GM23338 (cell line): ENCODE measurements at regions not wholly inside any gene's neighbourhood (a gene's known extent, or its start where the extent isn't known, plus 50 kb on each side); places are given as distances from the start of the nearest gene placed in this dataset.

Experiments used
- ATAC-seq: fragments of 200-7000 bp; cut with Tn5 transposase; 3 replicates; pipeline ENCODE4 v1.9.1; 2020
- DNase-seq: peaks from one replicate; pipeline ENCODE4 v3.0.0-alpha.2; 2015; ENCODE audit warnings: low spot score
- H2AFZ ChIP-seq: fragments of 200-600 bp; sonication (generic); 2 replicates; pipeline ENCODE4 v1.8.0; 2016; ENCODE audit warnings: antibody characterized with exemption, mild to moderate bottlenecking, moderate library complexity
- H3F3A ChIP-seq: fragments of 200-600 bp; sonication (generic); replicated peaks from 2 replicates; pipeline ENCODE4 v1.8.0; 2017; ENCODE audit warnings: antibody characterized with exemption, mixed run types, low read depth
- H3K27ac ChIP-seq: fragments of 200-600 bp; sonication (generic); 2 replicates; pipeline ENCODE4 v1.6.1; 2016; ENCODE audit warnings: low read depth
- H3K27me3 ChIP-seq: fragments of 200-600 bp; sonication (generic); 2 replicates; pipeline ENCODE4 v1.8.0; 2016; ENCODE audit warnings: mild to moderate bottlenecking, mixed run types, moderate library complexity; ENCODE audit not compliant: insufficient read depth
- H3K36me3 ChIP-seq: fragments of 200-600 bp; sonication (generic); 2 replicates; pipeline ENCODE4 v1.8.0; 2016; ENCODE audit warnings: mild to moderate bottlenecking; ENCODE audit not compliant: insufficient read depth
- H3K4me1 ChIP-seq: fragments of 200-600 bp; sonication (generic); 2 replicates; pipeline ENCODE4 v1.8.0; 2016; ENCODE audit warnings: mild to moderate bottlenecking, moderate library complexity; ENCODE audit not compliant: insufficient read depth
- H3K4me2 ChIP-seq: fragments of 200-600 bp; sonication (generic); 2 replicates; pipeline ENCODE4 v1.7.1; 2017; ENCODE audit warnings: mixed run types
- H3K4me3 ChIP-seq: fragments of 200-600 bp; sonication (generic); 2 replicates; pipeline ENCODE4 v1.6.1; 2016; ENCODE audit warnings: mixed run types
- H3K79me2 ChIP-seq: fragments of 200-600 bp; sonication (generic); replicated peaks from 2 replicates; pipeline ENCODE4 v1.8.0; 2017; ENCODE audit warnings: mild to moderate bottlenecking; ENCODE audit not compliant: insufficient read depth
- H3K9me2 ChIP-seq: fragments of 200-600 bp; sonication (generic); 2 replicates; pipeline ENCODE4 v1.8.0; 2017; ENCODE audit not compliant: insufficient read depth
- H4K20me1 ChIP-seq: fragments of 200-600 bp; sonication (generic); replicated peaks from 2 replicates; pipeline ENCODE4 v1.8.0; 2017; ENCODE audit warnings: mild to moderate bottlenecking; ENCODE audit not compliant: insufficient read depth
- H3K27ac Mint-ChIP-seq: 2 replicates; pipeline ENCODE4 v1.8.0; 2020; ENCODE audit warnings: inconsistent platforms, mild to moderate bottlenecking, moderate library complexity, mixed read lengths
- H3K27me3 Mint-ChIP-seq: 3 replicates; pipeline ENCODE4 v1.8.0; 2022; ENCODE audit warnings: low read depth, mild to moderate bottlenecking, moderate library complexity, mixed read lengths, inconsistent platforms; ENCODE audit not compliant: insufficient read depth, poor library complexity
- H3K36me3 Mint-ChIP-seq: 3 replicates; pipeline ENCODE4 v1.8.0; 2021; ENCODE audit warnings: low read depth, mild to moderate bottlenecking, inconsistent platforms, moderate library complexity, mixed read lengths
- H3K4me1 Mint-ChIP-seq: 3 replicates; pipeline ENCODE4 v1.8.0; 2020; ENCODE audit warnings: mild to moderate bottlenecking, inconsistent platforms, mixed read lengths
- H3K4me3 Mint-ChIP-seq: 3 replicates; pipeline ENCODE4 v1.8.0; 2021; ENCODE audit warnings: moderate library complexity, mild to moderate bottlenecking, inconsistent platforms, mixed read lengths
- H3K9me3 Mint-ChIP-seq: 3 replicates; pipeline ENCODE4 v1.8.0; 2020; ENCODE audit warnings: moderate library complexity, mild to moderate bottlenecking, inconsistent platforms, mixed read lengths
- CREB1 ChIP-seq: fragments of 250-450 bp; sonication (Bioruptor Pico); IDR thresholded peaks from 2 replicates; pipeline ENCODE4 v1.5.0; 2020; ENCODE audit warnings: low read depth, mild to moderate bottlenecking, moderate library complexity
- EZH2 ChIP-seq: fragments of 200-600 bp; sonication (generic); IDR thresholded peaks from one replicate; pipeline ENCODE4 v1.8.0; 2017; ENCODE audit warnings: antibody characterized with exemption, mild to moderate bottlenecking, low read depth; ENCODE audit not compliant: unreplicated experiment
- EZH2phosphoT487 ChIP-seq: fragments of 200-600 bp; sonication (generic); IDR thresholded peaks from one replicate; pipeline ENCODE4 v1.8.1; 2018; ENCODE audit warnings: antibody characterized with exemption; ENCODE audit not compliant: unreplicated experiment
- JUNB ChIP-seq: IDR thresholded peaks from one replicate; pipeline ENCODE4 v1.6.1; 2016; ENCODE audit warnings: antibody characterized with exemption; ENCODE audit not compliant: unreplicated experiment
- NANOG ChIP-seq: IDR thresholded peaks from 2 replicates; pipeline ENCODE4 v1.6.1; 2016; ENCODE audit warnings: antibody characterized with exemption, borderline replicate concordance
- REST ChIP-seq: IDR thresholded peaks from one replicate; pipeline ENCODE4 v1.6.1; 2018; ENCODE audit warnings: antibody characterized with exemption; ENCODE audit not compliant: unreplicated experiment
- ZNF114 ChIP-seq: fragments of 250-450 bp; sonication (Bioruptor Pico); IDR thresholded peaks from 2 replicates; pipeline ENCODE4 v1.5.0; 2020; ENCODE audit warnings: mild to moderate bottlenecking, moderate library complexity
- ZNF331 ChIP-seq: fragments of 250-450 bp; sonication (Bioruptor Pico); IDR thresholded peaks from 2 replicates; pipeline ENCODE4 v1.5.0; 2020; ENCODE audit warnings: low read depth, mild to moderate bottlenecking, moderate library complexity
- TF ChIP-seq, protein P1 (sequence below): fragments of 250-450 bp; sonication (Bioruptor Pico); IDR thresholded peaks from 2 replicates; pipeline ENCODE4 v1.5.0; 2020; ENCODE audit warnings: mild to moderate bottlenecking, moderate library complexity
- TF ChIP-seq, protein P2 (sequence below): IDR thresholded peaks from 2 replicates; pipeline ENCODE4 v1.6.1; 2016; ENCODE audit warnings: antibody characterized with exemption

DNA sequence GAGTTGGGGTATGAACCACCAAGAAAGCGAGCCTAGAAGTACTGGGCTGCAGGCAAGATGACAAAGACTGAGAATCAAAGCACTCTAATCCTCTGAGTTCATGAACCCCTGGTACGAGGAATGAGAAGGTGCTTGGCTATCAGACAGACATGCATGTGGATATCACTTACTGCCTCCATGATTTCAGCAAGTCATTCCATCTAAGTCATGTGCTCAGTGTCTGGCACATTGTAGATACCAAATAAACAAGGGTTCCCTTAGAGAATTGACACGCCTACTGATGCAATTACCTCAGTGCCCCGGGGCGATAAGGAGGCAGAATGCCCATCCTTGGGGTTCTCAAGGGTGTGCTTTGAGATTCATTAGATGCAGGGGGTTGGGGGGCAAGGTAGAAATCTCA is 125.6 kb upstream of the PKDCC start:
- peaks cover 2% of the 10 kb centered on the region; the same call in 1 of the 3 replicates for H3K36me3 Mint-ChIP-seq
- Histone ChIP-seq H3K4me3 (no peak overlapping the region), H3K4me2 (no peak overlapping the region), H3K27ac (no peak overlapping the region), H4K20me1 (no peaks in the 10 kb centered on the region), H3K36me3 (no peaks in the 10 kb centered on the region), H3K79me2 (no peaks in the 10 kb centered on the region), H3K9me2 (no peaks in the 10 kb centered on the region), H3F3A (no peaks in the 10 kb centered on the region), H2AFZ (no peak overlapping the region), H3K27me3 (no peaks in the 10 kb centered on the region), H3K4me1 (no peaks in the 10 kb centered on the region)
- H3K4me3 Mint-ChIP-seq, result no peak overlapping the region
- no peaks in the 10 kb centered on the region for H3K4me1 Mint-ChIP-seq
- peaks cover 2% of the 10 kb centered on the region; the same call in 1 of the 3 replicates for H3K9me3 Mint-ChIP-seq
- TF ChIP-seq JUNB (no peak), EZH2phosphoT487 (no peak)
- H3K27ac Mint-ChIP-seq, result no peak overlapping the region
- ATAC-seq (no peak), DNase-seq (no peak)
- H3K27me3 Mint-ChIP-seq, result peaks cover 2% of the 10 kb centered on the region

GRCh38 chr2:41923156-41923786 is 124.5 kb upstream of the PKDCC start:
- Histone ChIP-seq H3K36me3 (no peaks in the 10 kb centered on the region), H3K79me2 (no peaks in the 10 kb centered on the region), H3K9me2 (no peaks in the 10 kb centered on the region), H3F3A (no peaks in the 10 kb centered on the region), H4K20me1 (no peaks in the 10 kb centered on the region), H3K27me3 (no peaks in the 10 kb centered on the region), H3K4me2 (no peak overlapping the region), H2AFZ (peak overlapping the region; percentile 80; the same call in 1 of the 2 replicates), H3K27ac (no peak overlapping the region), H3K4me1 (no peaks in the 10 kb centered on the region), H3K4me3 (no peak overlapping the region)
- no peaks in the 10 kb centered on the region; the same call in 2 of the 3 replicates for H3K4me1 Mint-ChIP-seq
- H3K9me3 Mint-ChIP-seq, result peaks cover 2% of the 10 kb centered on the region; the same call in 1 of the 3 replicates
- H3K27ac Mint-ChIP-seq, result no peak overlapping the region
- peaks cover 2% of the 10 kb centered on the region; the same call in 1 of the 3 replicates for H3K36me3 Mint-ChIP-seq
- no peak for DNase-seq
- no peak overlapping the region for H3K4me3 Mint-ChIP-seq
- H3K27me3 Mint-ChIP-seq, result peaks cover 2% of the 10 kb centered on the region
- ATAC-seq, result no peak
- TF ChIP-seq ZNF114 (CRISPR knock-in tag) (no peak), ZNF331 (CRISPR knock-in tag) (no peak), EZH2 (no peak), CREB1 (CRISPR knock-in tag) (no peak), REST (no peak), EZH2phosphoT487 (no peak), NANOG (no peak), JUNB (no peak)
- TF ChIP-seq, protein P1, sequence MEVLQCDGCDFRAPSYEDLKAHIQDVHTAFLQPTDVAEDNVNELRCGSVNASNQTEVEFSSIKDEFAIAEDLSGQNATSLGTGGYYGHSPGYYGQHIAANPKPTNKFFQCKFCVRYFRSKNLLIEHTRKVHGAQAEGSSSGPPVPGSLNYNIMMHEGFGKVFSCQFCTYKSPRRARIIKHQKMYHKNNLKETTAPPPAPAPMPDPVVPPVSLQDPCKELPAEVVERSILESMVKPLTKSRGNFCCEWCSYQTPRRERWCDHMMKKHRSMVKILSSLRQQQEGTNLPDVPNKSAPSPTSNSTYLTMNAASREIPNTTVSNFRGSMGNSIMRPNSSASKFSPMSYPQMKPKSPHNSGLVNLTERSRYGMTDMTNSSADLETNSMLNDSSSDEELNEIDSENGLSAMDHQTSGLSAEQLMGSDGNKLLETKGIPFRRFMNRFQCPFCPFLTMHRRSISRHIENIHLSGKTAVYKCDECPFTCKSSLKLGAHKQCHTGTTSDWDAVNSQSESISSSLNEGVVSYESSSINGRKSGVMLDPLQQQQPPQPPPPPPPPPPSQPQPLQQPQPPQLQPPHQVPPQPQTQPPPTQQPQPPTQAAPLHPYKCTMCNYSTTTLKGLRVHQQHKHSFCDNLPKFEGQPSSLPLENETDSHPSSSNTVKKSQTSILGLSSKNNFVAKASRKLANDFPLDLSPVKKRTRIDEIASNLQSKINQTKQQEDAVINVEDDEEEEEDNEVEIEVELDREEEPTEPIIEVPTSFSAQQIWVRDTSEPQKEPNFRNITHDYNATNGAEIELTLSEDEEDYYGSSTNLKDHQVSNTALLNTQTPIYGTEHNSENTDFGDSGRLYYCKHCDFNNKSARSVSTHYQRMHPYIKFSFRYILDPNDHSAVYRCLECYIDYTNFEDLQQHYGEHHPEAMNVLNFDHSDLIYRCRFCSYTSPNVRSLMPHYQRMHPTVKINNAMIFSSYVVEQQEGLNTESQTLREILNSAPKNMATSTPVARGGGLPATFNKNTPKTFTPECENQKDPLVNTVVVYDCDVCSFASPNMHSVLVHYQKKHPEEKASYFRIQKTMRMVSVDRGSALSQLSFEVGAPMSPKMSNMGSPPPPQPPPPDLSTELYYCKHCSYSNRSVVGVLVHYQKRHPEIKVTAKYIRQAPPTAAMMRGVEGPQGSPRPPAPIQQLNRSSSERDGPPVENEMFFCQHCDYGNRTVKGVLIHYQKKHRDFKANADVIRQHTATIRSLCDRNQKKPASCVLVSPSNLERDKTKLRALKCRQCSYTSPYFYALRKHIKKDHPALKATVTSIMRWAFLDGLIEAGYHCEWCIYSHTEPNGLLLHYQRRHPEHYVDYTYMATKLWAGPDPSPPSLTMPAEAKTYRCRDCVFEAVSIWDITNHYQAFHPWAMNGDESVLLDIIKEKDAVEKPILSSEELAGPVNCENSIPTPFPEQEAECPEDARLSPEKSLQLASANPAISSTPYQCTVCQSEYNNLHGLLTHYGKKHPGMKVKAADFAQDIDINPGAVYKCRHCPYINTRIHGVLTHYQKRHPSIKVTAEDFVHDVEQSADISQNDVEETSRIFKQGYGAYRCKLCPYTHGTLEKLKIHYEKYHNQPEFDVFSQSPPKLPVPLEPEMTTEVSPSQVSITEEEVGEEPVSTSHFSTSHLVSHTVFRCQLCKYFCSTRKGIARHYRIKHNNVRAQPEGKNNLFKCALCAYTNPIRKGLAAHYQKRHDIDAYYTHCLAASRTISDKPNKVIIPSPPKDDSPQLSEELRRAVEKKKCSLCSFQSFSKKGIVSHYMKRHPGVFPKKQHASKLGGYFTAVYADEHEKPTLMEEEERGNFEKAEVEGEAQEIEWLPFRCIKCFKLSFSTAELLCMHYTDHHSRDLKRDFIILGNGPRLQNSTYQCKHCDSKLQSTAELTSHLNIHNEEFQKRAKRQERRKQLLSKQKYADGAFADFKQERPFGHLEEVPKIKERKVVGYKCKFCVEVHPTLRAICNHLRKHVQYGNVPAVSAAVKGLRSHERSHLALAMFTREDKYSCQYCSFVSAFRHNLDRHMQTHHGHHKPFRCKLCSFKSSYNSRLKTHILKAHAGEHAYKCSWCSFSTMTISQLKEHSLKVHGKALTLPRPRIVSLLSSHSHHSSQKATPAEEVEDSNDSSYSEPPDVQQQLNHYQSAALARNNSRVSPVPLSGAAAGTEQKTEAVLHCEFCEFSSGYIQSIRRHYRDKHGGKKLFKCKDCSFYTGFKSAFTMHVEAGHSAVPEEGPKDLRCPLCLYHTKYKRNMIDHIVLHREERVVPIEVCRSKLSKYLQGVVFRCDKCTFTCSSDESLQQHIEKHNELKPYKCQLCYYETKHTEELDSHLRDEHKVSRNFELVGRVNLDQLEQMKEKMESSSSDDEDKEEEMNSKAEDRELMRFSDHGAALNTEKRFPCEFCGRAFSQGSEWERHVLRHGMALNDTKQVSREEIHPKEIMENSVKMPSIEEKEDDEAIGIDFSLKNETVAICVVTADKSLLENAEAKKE (CRISPR knock-in tag), result no peak
- TF ChIP-seq, protein P2, sequence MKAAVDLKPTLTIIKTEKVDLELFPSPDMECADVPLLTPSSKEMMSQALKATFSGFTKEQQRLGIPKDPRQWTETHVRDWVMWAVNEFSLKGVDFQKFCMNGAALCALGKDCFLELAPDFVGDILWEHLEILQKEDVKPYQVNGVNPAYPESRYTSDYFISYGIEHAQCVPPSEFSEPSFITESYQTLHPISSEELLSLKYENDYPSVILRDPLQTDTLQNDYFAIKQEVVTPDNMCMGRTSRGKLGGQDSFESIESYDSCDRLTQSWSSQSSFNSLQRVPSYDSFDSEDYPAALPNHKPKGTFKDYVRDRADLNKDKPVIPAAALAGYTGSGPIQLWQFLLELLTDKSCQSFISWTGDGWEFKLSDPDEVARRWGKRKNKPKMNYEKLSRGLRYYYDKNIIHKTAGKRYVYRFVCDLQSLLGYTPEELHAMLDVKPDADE, result no peak
